Ishikawa (cell line): ENCODE measurements at regions not wholly inside any gene's neighbourhood (a gene's known extent, or its start where the extent isn't known, plus 50 kb on each side); places are given as distances from the start of the nearest gene placed in this dataset.

ENCODE experiments used
- CEBPB ChIP-seq: IDR thresholded peaks from 2 replicates; pipeline ENCODE4 v1.6.1; 2012
- CREB1 ChIP-seq: IDR thresholded peaks from 2 replicates; pipeline ENCODE4 v1.6.1; 2012; ENCODE audit warnings: low read depth
- EGR1 ChIP-seq: IDR thresholded peaks from 2 replicates; pipeline ENCODE4 v1.6.1; 2012
- EP300 ChIP-seq: IDR thresholded peaks from 2 replicates; pipeline ENCODE4 v1.6.1; 2012; ENCODE audit warnings: borderline replicate concordance
- FOXM1 ChIP-seq: IDR thresholded peaks from 2 replicates; pipeline ENCODE4 v1.6.1; 2012; ENCODE audit warnings: low read depth, borderline replicate concordance
- NFIC ChIP-seq: IDR thresholded peaks from 2 replicates; pipeline ENCODE4 v1.6.1; 2012
- RAD21 ChIP-seq: IDR thresholded peaks from 2 replicates; pipeline ENCODE4 v1.6.1; 2012; ENCODE audit warnings: low read depth
- REST ChIP-seq: IDR thresholded peaks from 2 replicates; pipeline ENCODE4 v1.6.1; 2012; ENCODE audit warnings: low read depth, mild to moderate bottlenecking
- TAF1 ChIP-seq: IDR thresholded peaks from 2 replicates; pipeline ENCODE4 v1.6.1; 2012; ENCODE audit warnings: low read depth, mild to moderate bottlenecking
- TCF12 ChIP-seq: IDR thresholded peaks from 2 replicates; pipeline ENCODE4 v1.6.1; 2012; ENCODE audit warnings: low read depth
- TEAD4 ChIP-seq: IDR thresholded peaks from 2 replicates; pipeline ENCODE4 v1.6.1; 2012
- USF1 ChIP-seq: IDR thresholded peaks from 2 replicates; pipeline ENCODE4 v1.6.1; 2012
- YY1 ChIP-seq: IDR thresholded peaks from 2 replicates; pipeline ENCODE4 v1.6.1; 2012; ENCODE audit warnings: low read depth
- ZBTB7A ChIP-seq: IDR thresholded peaks from 2 replicates; pipeline ENCODE4 v1.6.1; 2012; ENCODE audit warnings: low read depth
- TF ChIP-seq, protein P1 (sequence below): IDR thresholded peaks from 2 replicates; pipeline ENCODE4 v1.6.1; 2012

DNA sequence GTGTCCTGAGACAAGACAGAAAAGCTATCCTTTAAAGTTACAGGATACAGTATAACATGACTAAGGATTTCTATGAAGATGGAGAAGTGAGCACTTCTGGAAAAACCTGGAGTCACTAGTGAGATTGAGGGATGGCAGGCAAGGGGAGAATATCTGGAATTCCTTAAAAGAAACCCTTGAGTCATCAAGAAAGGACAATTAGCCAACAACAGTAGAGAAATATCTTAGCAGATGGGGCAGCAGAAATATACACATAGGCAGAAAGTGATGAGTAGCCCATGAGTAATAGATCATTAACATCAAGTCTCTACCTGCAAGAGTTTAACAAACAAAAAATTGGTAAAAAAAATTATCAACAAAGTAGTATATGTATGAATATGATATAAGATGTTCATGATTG lies 858.8 kb upstream of the FRG1 start:
- TF ChIP-seq TAF1, result no peak
- TF ChIP-seq YY1, result no peak
- TF ChIP-seq TCF12, result no peak
- no peak for TF ChIP-seq TEAD4
- no peak for TF ChIP-seq REST

- TF ChIP-seq TCF12 (no peak), CREB1 (no peak), CEBPB (no peak), YY1 (no peak), REST (no peak), EP300 (no peak), NFIC (no peak), EGR1 (no peak), RAD21 (no peak), ZBTB7A (no peak), TEAD4 (no peak), FOXM1 (no peak), USF1 (no peak), TAF1 (no peak)
- TF ChIP-seq, protein P1, sequence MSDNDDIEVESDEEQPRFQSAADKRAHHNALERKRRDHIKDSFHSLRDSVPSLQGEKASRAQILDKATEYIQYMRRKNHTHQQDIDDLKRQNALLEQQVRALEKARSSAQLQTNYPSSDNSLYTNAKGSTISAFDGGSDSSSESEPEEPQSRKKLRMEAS, result no peak
These were observed 856.9 kb upstream of the FRG1 start for GRCh38 chr4:189083769-189084168.

DNA sequence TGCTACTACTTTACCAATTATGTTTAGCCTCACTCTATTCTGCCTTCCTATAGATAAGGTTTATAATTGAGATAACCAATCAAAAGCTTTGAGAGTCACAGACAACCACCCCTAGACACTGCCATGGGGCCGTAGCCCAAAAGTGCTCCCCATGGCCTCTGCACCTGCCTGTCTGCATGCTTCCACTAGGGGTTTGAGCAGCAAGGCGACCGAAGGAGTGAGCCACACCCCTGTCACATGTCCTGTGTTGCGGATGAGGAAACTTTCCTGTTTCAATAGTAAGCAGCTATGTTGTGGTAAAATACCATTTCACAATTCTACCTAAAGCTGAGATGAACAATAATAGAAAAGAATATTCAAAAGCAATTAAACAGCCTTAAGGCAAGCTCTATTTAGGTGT lies 856.0 kb upstream of the FRG1 start:
- peak; percentile 36; the same call in 1 of the 2 replicates for TF ChIP-seq USF1
- TF ChIP-seq EGR1, result no peak

GRCh38 chr4:189087971-189088370 lies 852.7 kb upstream of the FRG1 start:
- TF ChIP-seq NFIC (no peak), REST (no peak), TAF1 (no peak), YY1 (no peak), CEBPB (no peak), CREB1 (no peak), FOXM1 (no peak), TEAD4 (no peak), USF1 (no peak), EP300 (no peak), RAD21 (no peak), ZBTB7A (no peak), TCF12 (no peak), EGR1 (no peak)
- TF ChIP-seq, protein P1, result no peak

- TF ChIP-seq TEAD4, result no peak
- TF ChIP-seq REST, result no peak
- TF ChIP-seq TAF1, result no peak
- no peak for TF ChIP-seq CREB1
These were observed 851.9 kb upstream of the FRG1 start for GRCh38 chr4:189088780-189089179.
